ENCODE measurements at regions not wholly inside any gene's neighbourhood (a gene's known extent, or its start where the extent isn't known, plus 50 kb on each side); places are given as distances from the start of the nearest gene placed in this dataset.

GRCh38 chr6:105786449-105786848 is 299.7 kb upstream of the PRDM1 start:
- TF ChIP-seq CTCF (IDR thresholded peaks at IDR 0.05) (no peak), POLR2A (IDR thresholded peaks at IDR 0.05) (no peak)

Measured in testis (tissue), 2 donors.